Smooth muscle cell (in vitro differentiated cells): ENCODE measurements at regions not wholly inside any gene's neighbourhood (a gene's known extent, or its start where the extent isn't known, plus 50 kb on each side); places are given as distances from the start of the nearest gene placed in this dataset.

Experiments
- DNase-seq: peaks from one replicate; lab custom pipeline; 2025; ENCODE audit not compliant: unreplicated experiment; lab: John Stamatoyannopoulos, UW
- H2AFZ ChIP-seq: fragments of 200-600 bp; sonication (generic); 2 replicates; pipeline ENCODE4 v1.6.0; 2016; ENCODE audit warnings: antibody characterized with exemption, low read depth, mild to moderate bottlenecking
- H3F3A ChIP-seq: fragments of 200-600 bp; sonication (generic); 2 replicates; pipeline ENCODE4 v1.6.0; 2017; ENCODE audit warnings: antibody characterized with exemption, low read depth
- H3K27ac ChIP-seq: fragments of 200-600 bp; sonication (generic); 2 replicates; pipeline ENCODE4 v1.5.1; 2016; ENCODE audit warnings: low read depth, mild to moderate bottlenecking
- H3K27me3 ChIP-seq: fragments of 200-600 bp; sonication (generic); 2 replicates; pipeline ENCODE4 v1.6.1; 2016; ENCODE audit warnings: low read depth, mild to moderate bottlenecking
- H3K36me3 ChIP-seq: fragments of 200-600 bp; sonication (generic); 2 replicates; pipeline ENCODE4 v1.5.1; 2016; ENCODE audit warnings: low read depth
- H3K4me1 ChIP-seq: fragments of 200-600 bp; sonication (generic); 2 replicates; pipeline ENCODE4 v1.5.1; 2016; ENCODE audit warnings: low read depth
- H3K4me2 ChIP-seq: fragments of 200-600 bp; sonication (generic); 2 replicates; pipeline ENCODE4 v1.6.0; 2016; ENCODE audit warnings: mild to moderate bottlenecking
- H3K4me3 ChIP-seq: fragments of 200-600 bp; sonication (generic); 2 replicates; pipeline ENCODE4 v1.5.1; 2016; ENCODE audit warnings: mild to moderate bottlenecking
- H3K79me2 ChIP-seq: fragments of 200-600 bp; sonication (generic); 2 replicates; pipeline ENCODE4 v1.6.0; 2016; ENCODE audit warnings: low read depth, mild to moderate bottlenecking
- H3K9ac ChIP-seq: fragments of 200-600 bp; sonication (generic); 2 replicates; pipeline ENCODE4 v1.6.0; 2016; ENCODE audit warnings: low read depth
- H3K9me3 ChIP-seq: fragments of 200-600 bp; sonication (generic); replicated peaks from 2 replicates; pipeline ENCODE4 v1.5.1; 2016; ENCODE audit warnings: low read depth
- H4K20me1 ChIP-seq: fragments of 200-600 bp; sonication (generic); 2 replicates; pipeline ENCODE4 v1.6.0; 2016; ENCODE audit warnings: low read depth
- CTCF ChIP-seq: fragments of 200-600 bp; sonication (generic); IDR thresholded peaks from 2 replicates; pipeline ENCODE4 v1.5.1; 2017; ENCODE audit warnings: borderline replicate concordance, mild to moderate bottlenecking, antibody characterized with exemption; ENCODE audit not compliant: insufficient read depth, poor library complexity, severe bottlenecking
- WGBS: methylation state at CpG from one replicate; pipeline ENCODE4 v1.1.7; 2016; ENCODE audit warnings: low lambda C conversion rate; 5-methylcytosine and 5-hydroxymethylcytosine counted together

GRCh38 chr15:94535298-94536048, 304.1 kb downstream of the MCTP2 start:
- TF ChIP-seq CTCF, result no peak
- Histone ChIP-seq H3K4me3 (no peak overlapping the region), H3F3A (no peaks in the 10 kb centered on the region), H3K27me3 (no peaks in the 10 kb centered on the region), H4K20me1 (no peaks in the 10 kb centered on the region), H3K79me2 (no peaks in the 10 kb centered on the region), H3K27ac (no peak overlapping the region), H3K9me3 (no peaks in the 10 kb centered on the region), H3K36me3 (no peaks in the 10 kb centered on the region), H3K9ac (no peak overlapping the region), H3K4me1 (no peaks in the 10 kb centered on the region), H3K4me2 (no peak overlapping the region), H2AFZ (no peak overlapping the region)
- DNase-seq, result no peak
- WGBS, result 82% methylated on average over 2 of the region's 2 CpGs

GRCh38 chr15:94536549-94536948, 305.2 kb downstream of the MCTP2 start:
- TF ChIP-seq CTCF, result no peak
- H3K27ac ChIP-seq, result no peak overlapping the region
- no peak overlapping the region for H3K4me3 ChIP-seq
- no peaks in the 10 kb centered on the region for H3K4me1 ChIP-seq
- 33% methylated on average over 3 of the region's 3 CpGs for WGBS
- H3F3A ChIP-seq, result no peaks in the 10 kb centered on the region
- H3K9me3 ChIP-seq, result no peaks in the 10 kb centered on the region
- no peak overlapping the region for H3K9ac ChIP-seq
- H3K36me3 ChIP-seq, result no peaks in the 10 kb centered on the region
- no peaks in the 10 kb centered on the region for H4K20me1 ChIP-seq
- H2AFZ ChIP-seq, result no peak overlapping the region
- H3K79me2 ChIP-seq, result no peaks in the 10 kb centered on the region
- no peak for DNase-seq
- H3K4me2 ChIP-seq, result no peak overlapping the region
- H3K27me3 ChIP-seq, result no peaks in the 10 kb centered on the region

- Histone ChIP-seq H4K20me1 (no peaks in the 10 kb centered on the region), H3K9me3 (no peaks in the 10 kb centered on the region), H3K9ac (no peak overlapping the region), H3K36me3 (no peaks in the 10 kb centered on the region), H3K4me1 (no peaks in the 10 kb centered on the region), H3K79me2 (no peaks in the 10 kb centered on the region), H3F3A (no peaks in the 10 kb centered on the region), H3K4me2 (no peak overlapping the region), H3K4me3 (no peak overlapping the region), H2AFZ (no peak overlapping the region), H3K27me3 (no peaks in the 10 kb centered on the region), H3K27ac (no peak overlapping the region)
- no peak for DNase-seq
- WGBS, result 69% methylated on average over 1 of the region's 1 CpG
- TF ChIP-seq CTCF, result no peak
Measured at GRCh38 chr15:94538280-94538679, 306.9 kb downstream of the MCTP2 start.

GRCh38 chr15:94542391-94542790, 311.0 kb downstream of the MCTP2 start:
- Histone ChIP-seq H3K4me1 (no peaks in the 10 kb centered on the region), H3K9me3 (no peaks in the 10 kb centered on the region), H3K9ac (no peak overlapping the region), H2AFZ (no peak overlapping the region), H3K79me2 (no peaks in the 10 kb centered on the region), H3K4me3 (no peak overlapping the region), H3K27ac (no peak overlapping the region), H3K27me3 (no peaks in the 10 kb centered on the region), H3K36me3 (no peaks in the 10 kb centered on the region), H4K20me1 (no peaks in the 10 kb centered on the region), H3F3A (no peaks in the 10 kb centered on the region), H3K4me2 (no peak overlapping the region)
- no peak for TF ChIP-seq CTCF
- DNase-seq, result no peak
- WGBS, result 76% methylated on average over 1 of the region's 1 CpG
